DOHH2 (cell line): ENCODE measurements at regions not wholly inside any gene's neighbourhood (a gene's known extent, or its start where the extent isn't known, plus 50 kb on each side); places are given as distances from the start of the nearest gene placed in this dataset.

Experiments used
- H3F3A ChIP-seq: fragments of 200-600 bp; sonication (generic), shearing (Covaris generic); 2 replicates; pipeline ENCODE4 v1.6.0; 2016; ENCODE audit warnings: antibody characterized with exemption, mild to moderate bottlenecking; ENCODE audit not compliant: control insufficient read depth, insufficient read depth
- H3K27ac ChIP-seq: fragments of 200-600 bp; sonication (generic); 2 replicates; pipeline ENCODE4 v1.5.1; 2014; ENCODE audit warnings: low read depth, mild to moderate bottlenecking, low read length, moderate library complexity
- H3K27me3 ChIP-seq: fragments of 200-600 bp; sonication (generic); 2 replicates; pipeline ENCODE4 v1.6.1; 2014; ENCODE audit warnings: mild to moderate bottlenecking, low read length, mixed read lengths; ENCODE audit not compliant: control insufficient read depth
- H3K36me3 ChIP-seq: fragments of 200-600 bp; sonication (generic); 2 replicates; pipeline ENCODE4 v1.6.1; 2014; ENCODE audit warnings: mild to moderate bottlenecking, low read length, moderate library complexity, mixed read lengths; ENCODE audit not compliant: control insufficient read depth
- H3K4me1 ChIP-seq: fragments of 200-600 bp; sonication (generic); 2 replicates; pipeline ENCODE4 v1.6.1; 2014; ENCODE audit warnings: mild to moderate bottlenecking, low read length, mixed read lengths; ENCODE audit not compliant: control insufficient read depth
- H3K4me2 ChIP-seq: fragments of 200-600 bp; sonication (generic); 2 replicates; pipeline ENCODE4 v1.6.0; 2014; ENCODE audit warnings: mild to moderate bottlenecking, low read length, moderate library complexity
- H3K4me3 ChIP-seq: fragments of 200-600 bp; sonication (generic); 2 replicates; pipeline ENCODE4 v1.5.1; 2014; ENCODE audit warnings: mild to moderate bottlenecking, low read length, mixed read lengths
- H3K79me2 ChIP-seq: fragments of 200-600 bp; sonication (generic); 2 replicates; pipeline ENCODE4 v1.6.1; 2014; ENCODE audit warnings: mild to moderate bottlenecking, low read length, mixed read lengths; ENCODE audit not compliant: control insufficient read depth
- H3K9me2 ChIP-seq: fragments of 200-600 bp; sonication (generic); replicated peaks from 2 replicates; pipeline ENCODE4 v1.6.1; 2014; ENCODE audit warnings: mild to moderate bottlenecking, low read length, mixed read lengths; ENCODE audit not compliant: control insufficient read depth
- H3K9me3 ChIP-seq: fragments of 200-600 bp; sonication (generic); 2 replicates; pipeline ENCODE4 v1.6.1; 2014; ENCODE audit warnings: antibody characterized with exemption, low read length, mixed read lengths; ENCODE audit not compliant: control insufficient read depth, insufficient read depth
- H4K20me1 ChIP-seq: fragments of 200-600 bp; sonication (generic); 2 replicates; pipeline ENCODE4 v1.6.0; 2014; ENCODE audit warnings: low read depth, mild to moderate bottlenecking, antibody characterized with exemption, low read length, moderate library complexity; ENCODE audit not compliant: control insufficient read depth, insufficient read depth
- CTCF ChIP-seq: fragments of 200-600 bp; sonication (generic); IDR thresholded peaks from one replicate; pipeline ENCODE4 v1.5.1; 2014; ENCODE audit warnings: antibody characterized with exemption, mild to moderate bottlenecking, low read depth, low read length; ENCODE audit not compliant: poor library complexity, severe bottlenecking
- EZH2phosphoT487 ChIP-seq: fragments of 200-600 bp; sonication (generic); IDR thresholded peaks from 2 replicates; pipeline ENCODE4 v1.6.1; 2017; ENCODE audit warnings: borderline replicate concordance, mild to moderate bottlenecking, antibody characterized with exemption, low read length, moderate library complexity, mixed read lengths

- H3K4me1 ChIP-seq, result no peaks in the 10 kb centered on the region
- 0 out of 2 replicates have a peak, but pooled peaks cover 2% of the 10 kb centered on the region for H3K27me3 ChIP-seq
- no peaks in the 10 kb centered on the region for H3K79me2 ChIP-seq
- no peaks in the 10 kb centered on the region for H4K20me1 ChIP-seq
- H3K9me2 ChIP-seq, result no peaks in the 10 kb centered on the region
- no peak for TF ChIP-seq CTCF
- TF ChIP-seq EZH2phosphoT487, result no peak
- H3K4me2 ChIP-seq, result no peak overlapping the region
- no peak overlapping the region for H3K4me3 ChIP-seq
- H3F3A ChIP-seq, result no peaks in the 10 kb centered on the region
- H3K27ac ChIP-seq, result no peak overlapping the region
- no peaks in the 10 kb centered on the region for H3K9me3 ChIP-seq
- no peaks in the 10 kb centered on the region for H3K36me3 ChIP-seq
These were observed 54.4 kb upstream of the TRABD2B start for GRCh38 chr1:48051466-48052126.

GRCh38 chr1:48049823-48050535 is 52.8 kb upstream of the TRABD2B start:
- Histone ChIP-seq H3K27me3 (0 out of 2 replicates have a peak, but pooled peaks cover 2% of the 10 kb centered on the region), H3K9me3 (no peaks in the 10 kb centered on the region), H3K9me2 (no peaks in the 10 kb centered on the region), H3K4me1 (no peaks in the 10 kb centered on the region), H3K79me2 (no peaks in the 10 kb centered on the region), H3K4me3 (no peak overlapping the region), H3K27ac (no peak overlapping the region), H3F3A (no peaks in the 10 kb centered on the region), H3K4me2 (no peak overlapping the region), H4K20me1 (no peaks in the 10 kb centered on the region), H3K36me3 (no peaks in the 10 kb centered on the region)
- TF ChIP-seq CTCF, result no peak
- no peak for TF ChIP-seq EZH2phosphoT487

- no peak for TF ChIP-seq CTCF
- Histone ChIP-seq H3K27ac (no peak overlapping the region), H3K27me3 (0 out of 2 replicates have a peak, but pooled peaks cover 2% of the 10 kb centered on the region), H3K4me1 (no peaks in the 10 kb centered on the region), H3K9me2 (no peaks in the 10 kb centered on the region), H3K4me3 (no peak overlapping the region), H3K36me3 (no peaks in the 10 kb centered on the region), H3K9me3 (no peaks in the 10 kb centered on the region), H3K79me2 (no peaks in the 10 kb centered on the region), H3K4me2 (no peak overlapping the region), H4K20me1 (no peaks in the 10 kb centered on the region), H3F3A (no peaks in the 10 kb centered on the region)
These were observed 51.8 kb upstream of the TRABD2B start for GRCh38 chr1:48048980-48049379.
